ENCODE measurements at regions not wholly inside any gene's neighbourhood (a gene's known extent, or its start where the extent isn't known, plus 50 kb on each side); places are given as distances from the start of the nearest gene placed in this dataset.

DNA sequence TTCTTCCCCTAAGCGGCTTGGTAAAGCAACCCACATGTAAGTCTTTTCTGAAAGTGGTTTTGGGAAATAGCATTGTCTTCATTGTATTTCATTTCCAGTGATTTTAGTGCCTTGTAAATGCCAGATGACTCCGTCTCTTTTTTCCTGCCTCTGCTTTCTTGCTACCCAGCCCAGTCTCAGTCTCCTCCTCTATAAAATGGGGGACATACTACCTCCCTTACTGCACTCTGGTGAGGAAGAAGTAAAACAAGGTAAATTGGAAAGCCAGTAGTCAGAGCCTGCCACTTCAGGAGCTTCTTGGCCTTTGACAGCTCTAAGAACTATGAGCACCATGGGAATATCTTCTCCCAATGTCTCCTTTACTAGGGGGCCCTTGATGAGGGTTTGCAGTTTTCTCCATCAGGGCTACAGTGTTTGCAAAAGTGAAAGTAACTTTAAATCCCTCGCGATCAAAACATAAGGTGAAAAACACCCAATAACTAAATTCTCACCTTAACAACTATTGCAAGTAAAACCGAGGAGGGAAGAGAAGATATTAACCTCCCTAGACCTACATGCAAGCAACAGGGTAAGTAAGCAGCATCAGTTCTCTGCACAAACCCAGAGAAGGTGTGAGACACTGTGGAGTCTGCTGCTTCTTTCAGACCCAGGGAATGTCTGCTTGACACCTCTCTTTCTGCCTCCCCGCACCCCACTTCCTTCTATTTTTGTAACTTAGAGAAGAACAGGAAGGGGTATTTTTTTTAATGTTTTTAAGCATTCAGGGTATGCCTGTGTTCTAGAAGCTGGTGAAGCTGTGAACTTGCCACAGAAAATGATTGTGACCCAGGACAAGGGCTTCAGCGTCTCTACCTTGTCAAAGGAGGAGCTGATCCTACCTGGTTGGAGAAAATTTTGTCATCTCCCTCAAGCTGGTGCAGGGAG lies 159.1 kb upstream of the EOMES start:
- TF ChIP-seq, protein P1, sequence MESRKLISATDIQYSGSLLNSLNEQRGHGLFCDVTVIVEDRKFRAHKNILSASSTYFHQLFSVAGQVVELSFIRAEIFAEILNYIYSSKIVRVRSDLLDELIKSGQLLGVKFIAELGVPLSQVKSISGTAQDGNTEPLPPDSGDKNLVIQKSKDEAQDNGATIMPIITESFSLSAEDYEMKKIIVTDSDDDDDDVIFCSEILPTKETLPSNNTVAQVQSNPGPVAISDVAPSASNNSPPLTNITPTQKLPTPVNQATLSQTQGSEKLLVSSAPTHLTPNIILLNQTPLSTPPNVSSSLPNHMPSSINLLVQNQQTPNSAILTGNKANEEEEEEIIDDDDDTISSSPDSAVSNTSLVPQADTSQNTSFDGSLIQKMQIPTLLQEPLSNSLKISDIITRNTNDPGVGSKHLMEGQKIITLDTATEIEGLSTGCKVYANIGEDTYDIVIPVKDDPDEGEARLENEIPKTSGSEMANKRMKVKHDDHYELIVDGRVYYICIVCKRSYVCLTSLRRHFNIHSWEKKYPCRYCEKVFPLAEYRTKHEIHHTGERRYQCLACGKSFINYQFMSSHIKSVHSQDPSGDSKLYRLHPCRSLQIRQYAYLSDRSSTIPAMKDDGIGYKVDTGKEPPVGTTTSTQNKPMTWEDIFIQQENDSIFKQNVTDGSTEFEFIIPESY (IDR thresholded peaks at IDR 0.05): no peak
- TF ChIP-seq RAD21 (IDR thresholded peaks at IDR 0.05): no peak
- TF ChIP-seq, protein P2, sequence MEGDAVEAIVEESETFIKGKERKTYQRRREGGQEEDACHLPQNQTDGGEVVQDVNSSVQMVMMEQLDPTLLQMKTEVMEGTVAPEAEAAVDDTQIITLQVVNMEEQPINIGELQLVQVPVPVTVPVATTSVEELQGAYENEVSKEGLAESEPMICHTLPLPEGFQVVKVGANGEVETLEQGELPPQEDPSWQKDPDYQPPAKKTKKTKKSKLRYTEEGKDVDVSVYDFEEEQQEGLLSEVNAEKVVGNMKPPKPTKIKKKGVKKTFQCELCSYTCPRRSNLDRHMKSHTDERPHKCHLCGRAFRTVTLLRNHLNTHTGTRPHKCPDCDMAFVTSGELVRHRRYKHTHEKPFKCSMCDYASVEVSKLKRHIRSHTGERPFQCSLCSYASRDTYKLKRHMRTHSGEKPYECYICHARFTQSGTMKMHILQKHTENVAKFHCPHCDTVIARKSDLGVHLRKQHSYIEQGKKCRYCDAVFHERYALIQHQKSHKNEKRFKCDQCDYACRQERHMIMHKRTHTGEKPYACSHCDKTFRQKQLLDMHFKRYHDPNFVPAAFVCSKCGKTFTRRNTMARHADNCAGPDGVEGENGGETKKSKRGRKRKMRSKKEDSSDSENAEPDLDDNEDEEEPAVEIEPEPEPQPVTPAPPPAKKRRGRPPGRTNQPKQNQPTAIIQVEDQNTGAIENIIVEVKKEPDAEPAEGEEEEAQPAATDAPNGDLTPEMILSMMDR (IDR thresholded peaks at IDR 0.05; ENCODE audit: low read depth, low read length, missing input control): no peak
- TF ChIP-seq SP1 (IDR thresholded peaks at IDR 0.05): no peak
- TF ChIP-seq TAF1 (conservative IDR thresholded peaks at IDR 0.05): no peak
- TF ChIP-seq, protein P3, sequence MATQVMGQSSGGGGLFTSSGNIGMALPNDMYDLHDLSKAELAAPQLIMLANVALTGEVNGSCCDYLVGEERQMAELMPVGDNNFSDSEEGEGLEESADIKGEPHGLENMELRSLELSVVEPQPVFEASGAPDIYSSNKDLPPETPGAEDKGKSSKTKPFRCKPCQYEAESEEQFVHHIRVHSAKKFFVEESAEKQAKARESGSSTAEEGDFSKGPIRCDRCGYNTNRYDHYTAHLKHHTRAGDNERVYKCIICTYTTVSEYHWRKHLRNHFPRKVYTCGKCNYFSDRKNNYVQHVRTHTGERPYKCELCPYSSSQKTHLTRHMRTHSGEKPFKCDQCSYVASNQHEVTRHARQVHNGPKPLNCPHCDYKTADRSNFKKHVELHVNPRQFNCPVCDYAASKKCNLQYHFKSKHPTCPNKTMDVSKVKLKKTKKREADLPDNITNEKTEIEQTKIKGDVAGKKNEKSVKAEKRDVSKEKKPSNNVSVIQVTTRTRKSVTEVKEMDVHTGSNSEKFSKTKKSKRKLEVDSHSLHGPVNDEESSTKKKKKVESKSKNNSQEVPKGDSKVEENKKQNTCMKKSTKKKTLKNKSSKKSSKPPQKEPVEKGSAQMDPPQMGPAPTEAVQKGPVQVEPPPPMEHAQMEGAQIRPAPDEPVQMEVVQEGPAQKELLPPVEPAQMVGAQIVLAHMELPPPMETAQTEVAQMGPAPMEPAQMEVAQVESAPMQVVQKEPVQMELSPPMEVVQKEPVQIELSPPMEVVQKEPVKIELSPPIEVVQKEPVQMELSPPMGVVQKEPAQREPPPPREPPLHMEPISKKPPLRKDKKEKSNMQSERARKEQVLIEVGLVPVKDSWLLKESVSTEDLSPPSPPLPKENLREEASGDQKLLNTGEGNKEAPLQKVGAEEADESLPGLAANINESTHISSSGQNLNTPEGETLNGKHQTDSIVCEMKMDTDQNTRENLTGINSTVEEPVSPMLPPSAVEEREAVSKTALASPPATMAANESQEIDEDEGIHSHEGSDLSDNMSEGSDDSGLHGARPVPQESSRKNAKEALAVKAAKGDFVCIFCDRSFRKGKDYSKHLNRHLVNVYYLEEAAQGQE (IDR thresholded peaks at IDR 0.05): no peak
- TF ChIP-seq, protein P4, sequence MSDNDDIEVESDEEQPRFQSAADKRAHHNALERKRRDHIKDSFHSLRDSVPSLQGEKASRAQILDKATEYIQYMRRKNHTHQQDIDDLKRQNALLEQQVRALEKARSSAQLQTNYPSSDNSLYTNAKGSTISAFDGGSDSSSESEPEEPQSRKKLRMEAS (IDR thresholded peaks at IDR 0.05): no peak
